ENCODE measurements at regions not wholly inside any gene's neighbourhood (a gene's known extent, or its start where the extent isn't known, plus 50 kb on each side); places are given as distances from the start of the nearest gene placed in this dataset.

DNA sequence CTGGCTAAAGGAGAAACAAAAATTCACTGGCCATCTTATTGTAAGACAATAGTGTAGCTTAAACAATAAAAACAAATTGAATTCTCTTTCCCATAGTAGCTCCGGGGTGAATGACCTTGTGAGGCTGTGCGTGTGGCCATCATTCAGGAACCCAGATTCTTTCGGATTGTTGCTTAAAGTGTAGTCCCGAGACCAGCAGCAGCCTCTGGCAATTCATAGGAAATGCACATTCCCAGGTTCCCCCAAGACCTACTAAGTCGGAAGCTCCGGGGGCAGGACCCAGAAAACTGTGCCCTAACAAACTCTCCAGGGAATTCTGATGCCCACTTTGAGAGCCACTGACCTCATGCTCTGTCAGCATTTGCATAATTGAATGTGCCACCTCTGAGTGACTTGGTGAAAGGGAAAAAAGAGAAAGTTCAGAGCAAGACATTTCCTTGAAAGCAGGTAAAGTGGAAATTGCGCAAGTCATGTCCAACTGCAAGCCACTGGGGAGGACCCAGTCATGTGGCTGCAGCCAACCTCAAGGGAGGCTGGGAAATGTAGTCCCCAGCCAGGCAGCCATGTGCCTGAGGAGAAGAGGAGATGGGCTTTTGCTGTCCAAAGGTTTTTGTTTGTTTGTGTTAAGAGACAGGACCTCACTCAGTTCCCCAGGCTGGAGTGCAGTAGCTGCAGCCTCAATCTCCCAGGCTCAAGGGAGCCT is 50.7 kb upstream of the PNMA8B start:
- CTCF ChIA-PET = interaction anchor here (0.9 to 1.0 kb wide), 3 partner anchors 8 to 26 kb away, joined by 3 to 4 read pairs (median 3); no protein-coding TSS in a partner anchor
- H3K27ac Mint-ChIP-seq = no peak overlapping the region
- peaks cover 4% of the 10 kb centered on the region for H3K4me1 Mint-ChIP-seq
- no peak overlapping the region for H3K4me3 Mint-ChIP-seq
- DNase-seq = no peak
- peaks cover 25% of the 10 kb centered on the region for H3K9me3 Mint-ChIP-seq
- peaks cover 8% of the 10 kb centered on the region for H3K27me3 Mint-ChIP-seq
- no peaks in the 10 kb centered on the region for H3K36me3 Mint-ChIP-seq (ENCODE audit: low read depth)
- POLR2A ChIA-PET = no interaction called here

DNA sequence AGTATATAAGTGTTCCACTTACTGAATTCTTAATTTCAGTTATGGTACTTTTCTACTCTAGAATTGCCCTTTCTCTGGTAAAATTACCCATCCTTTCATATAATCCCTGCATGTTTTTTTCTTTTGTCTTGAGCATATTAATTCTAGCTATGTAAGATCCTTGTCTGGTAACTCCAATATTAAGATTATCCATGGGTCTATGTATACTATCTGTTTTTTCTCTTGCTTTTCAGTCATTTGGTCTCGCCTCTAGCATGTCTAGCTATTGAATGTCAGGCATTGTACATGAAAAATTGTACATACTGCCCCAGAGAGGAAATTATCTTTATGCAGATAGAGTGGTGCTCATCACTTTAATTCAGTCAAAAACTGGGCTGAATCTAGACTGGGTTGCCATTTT is 50.4 kb upstream of the CALM3 start:
- no peaks in the 10 kb centered on the region for H3K36me3 Mint-ChIP-seq (ENCODE audit: low read depth)
- H3K9me3 Mint-ChIP-seq = peaks cover 30% of the 10 kb centered on the region
- H3K27ac Mint-ChIP-seq = no peak overlapping the region
- no peak overlapping the region for H3K4me3 Mint-ChIP-seq
- DNase-seq = no peak
- ChIA-PET CTCF (interaction anchor here (1.0 to 2.3 kb wide), 4 partner anchors 11 to 112 kb away, joined by 3 to 7 read pairs (median 3); no protein-coding TSS in a partner anchor), POLR2A (no interaction called here)
- H3K4me1 Mint-ChIP-seq = no peaks in the 10 kb centered on the region
- H3K27me3 Mint-ChIP-seq = peaks cover 24% of the 10 kb centered on the region

DNA sequence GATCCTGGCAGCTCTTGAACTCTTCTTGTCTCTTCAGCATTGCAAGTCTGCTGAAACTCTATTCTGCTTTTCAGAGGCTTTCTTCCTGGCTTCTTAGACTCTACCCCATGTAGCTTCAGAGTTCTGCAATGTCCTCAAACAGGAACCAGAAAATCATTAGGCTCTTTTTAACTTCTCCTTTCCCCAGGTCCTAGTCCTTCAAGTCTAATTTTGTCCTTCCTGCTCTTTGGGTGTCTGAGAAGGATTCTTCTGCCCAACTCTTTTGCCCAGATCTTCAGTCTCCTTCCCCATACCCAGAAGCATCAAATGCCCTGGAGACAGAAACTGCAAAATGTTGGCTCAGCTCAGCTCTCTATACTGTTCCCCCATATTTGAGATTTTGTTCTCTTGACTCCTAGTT is 50.0 kb upstream of the CALM3 start:
- POLR2A ChIA-PET = no interaction called here
- Mint-ChIP-seq H3K27ac (no peak overlapping the region), H3K4me1 (no peaks in the 10 kb centered on the region), H3K36me3 (ENCODE audit: low read depth) (no peaks in the 10 kb centered on the region), H3K9me3 (peaks cover 30% of the 10 kb centered on the region), H3K4me3 (no peak overlapping the region), H3K27me3 (peaks cover 25% of the 10 kb centered on the region)
- CTCF ChIA-PET = interaction anchor here (1.0 to 2.3 kb wide), 4 partner anchors 11 to 21 kb away, joined by 3 to 7 read pairs (median 3); no protein-coding TSS in a partner anchor
- DNase-seq = no peak
